ENCODE measurements at regions not wholly inside any gene's neighbourhood (a gene's known extent, or its start where the extent isn't known, plus 50 kb on each side); places are given as distances from the start of the nearest gene placed in this dataset.

- POLR2A ChIA-PET, result no interaction called here
- ATAC-seq, result no peak
- intact Hi-C loops (cut with micrococcal nuclease; ENCODE audit: unreplicated experiment), result no loop called here
Measured at GRCh38 chr5:2900360-2900759, 148.9 kb upstream of the IRX2 start.

GRCh38 chr5:2899311-2899710 is 147.8 kb upstream of the IRX2 start:
- no peaks in the 10 kb centered on the region for H3K36me3 ChIP-seq (ENCODE audit: control insufficient read depth, insufficient read depth, low read length)
- no peaks in the 10 kb centered on the region for H3K9me3 ChIP-seq (ENCODE audit: control insufficient read depth, insufficient read depth, low read depth, low read length)
- CTCF ChIA-PET, result no interaction called here
- H3K4me3 ChIP-seq (ENCODE audit: low read depth in 2 of 2, low read length in 2 of 2), result no peak overlapping the region
- ATAC-seq, result no peak
- no peak overlapping the region for H3K27ac ChIP-seq (ENCODE audit: low read length)
- no peaks in the 10 kb centered on the region for H3K4me1 ChIP-seq (ENCODE audit: control insufficient read depth, insufficient read depth, low read length)
- no peaks in the 10 kb centered on the region for H3K27me3 ChIP-seq (ENCODE audit: control insufficient read depth, insufficient read depth, low read length)
- intact Hi-C loops (cut with micrococcal nuclease; ENCODE audit: unreplicated experiment) (no loop called here), in situ Hi-C loops (cut with HindIII; ENCODE audit: low pct_unique_long_range_greater_than_20kb, low sequenced_read_pairs) (no loop called here)
- DNase-seq (ENCODE audit: low read depth, low spot score), result no peak
- TF ChIP-seq POLR2AphosphoS5 (IDR thresholded peaks at IDR 0.05; ENCODE audit: low read depth, low read length) (no peak), SIN3A (IDR thresholded peaks at IDR 0.05; ENCODE audit: borderline replicate concordance, insufficient read depth, low read depth, low read length) (no peak), CTCF (IDR thresholded peaks at IDR 0.05) (no peak), REST (IDR thresholded peaks at IDR 0.05; ENCODE audit: insufficient read depth in 1 of 2, low read depth in 2 of 2, low read length in 1 of 2) (no peak), TCF7L2 (IDR thresholded peaks at IDR 0.05; ENCODE audit: low read depth, low read length) (no peak)
- POLR2A ChIA-PET, result no interaction called here
- no TSS peak for BruUV-seq (replicated peaks)

More at GRCh38 chr5:2900360-2900759, 148.9 kb upstream of the IRX2 start:
- Histone ChIP-seq H3K36me3 (ENCODE audit: control insufficient read depth, insufficient read depth, low read length) (no peaks in the 10 kb centered on the region), H3K9me3 (ENCODE audit: control insufficient read depth, insufficient read depth, low read depth, low read length) (no peaks in the 10 kb centered on the region), H3K27ac (ENCODE audit: low read length) (no peak overlapping the region), H3K4me3 (ENCODE audit: low read depth in 2 of 2, low read length in 2 of 2) (no peak overlapping the region), H3K4me1 (ENCODE audit: control insufficient read depth, insufficient read depth, low read length) (no peaks in the 10 kb centered on the region), H3K27me3 (ENCODE audit: control insufficient read depth, insufficient read depth, low read length) (no peaks in the 10 kb centered on the region)
- in situ Hi-C loops (cut with HindIII; ENCODE audit: low pct_unique_long_range_greater_than_20kb, low sequenced_read_pairs), result no loop called here
- no TSS peak for BruUV-seq (replicated peaks)
- no peak for DNase-seq (ENCODE audit: low read depth, low spot score)
- CTCF ChIA-PET, result interaction anchor here (0.6 kb wide), 1 partner anchor 181 kb away, joined by 3 read pairs; no protein-coding TSS in a partner anchor
- TF ChIP-seq SIN3A (IDR thresholded peaks at IDR 0.05; ENCODE audit: borderline replicate concordance, insufficient read depth, low read depth, low read length) (no peak), TCF7L2 (IDR thresholded peaks at IDR 0.05; ENCODE audit: low read depth, low read length) (no peak), CTCF (IDR thresholded peaks at IDR 0.05) (no peak), REST (IDR thresholded peaks at IDR 0.05; ENCODE audit: insufficient read depth in 1 of 2, low read depth in 2 of 2, low read length in 1 of 2) (no peak), POLR2AphosphoS5 (IDR thresholded peaks at IDR 0.05; ENCODE audit: low read depth, low read length) (no peak)

Data from Panc1 (cell line).